Ovary (tissue), 7 donors: ENCODE measurements at regions not wholly inside any gene's neighbourhood (a gene's known extent, or its start where the extent isn't known, plus 50 kb on each side); places are given as distances from the start of the nearest gene placed in this dataset.

ENCODE experiments used
- DNase-seq, 5 donors: peaks; one replicate each; pipeline ENCODE4 v3.0.0-alpha.2; 2019 to 2020
- H3K27ac ChIP-seq, 2 donors: fragments of 200-600 bp; one replicate each; pipeline versions ENCODE4 v1.5.1 to v1.8.0; 2019 to 2022
- H3K27me3 ChIP-seq: fragments of 200-600 bp; one replicate; pipeline ENCODE4 v1.8.0; 2022
- H3K36me3 ChIP-seq: fragments of 200-600 bp; sonication (generic); one replicate; pipeline ENCODE4 v1.5.1; 2019
- H3K4me1 ChIP-seq: one replicate; pipeline ENCODE4 v1.8.1; 2013; ENCODE audit warnings: mild to moderate bottlenecking, moderate library complexity; ENCODE audit not compliant: insufficient read depth
- H3K4me3 ChIP-seq: fragments of 200-600 bp; sonication (generic); one replicate; pipeline ENCODE4 v1.5.1; 2017
- H3K9me3 ChIP-seq, 2 donors: fragments of 200-600 bp in 1 of 2; sonication (generic) in 1 of 2; one replicate each; pipeline versions ENCODE4 v1.5.1 to v1.8.1; 2013 to 2019; ENCODE audit warnings: mild to moderate bottlenecking in 1 of 2, moderate library complexity in 1 of 2
- EP300 ChIP-seq: sonication (generic); formaldehyde crosslinking; IDR thresholded peaks from one replicate; pipeline ENCODE4 v1.6.1; 2017; ENCODE audit warnings: antibody characterized with exemption
- POLR2A ChIP-seq: fragments of 450-650 bp; IDR thresholded peaks from one replicate; pipeline ENCODE4 v1.6.1; 2017; ENCODE audit warnings: antibody characterized with exemption, mild to moderate bottlenecking, moderate library complexity
- WGBS, 3 donors: extraction: QIAGEN DNeasy Blood & Tissue Kit in 1 of 3; methylation state at CpG; one replicate each; pipeline versions ENCODE4 v1.1.5 to v1.1.7; 2013 to 2017; 5-methylcytosine and 5-hydroxymethylcytosine counted together
- intact Hi-C, 4 donors: fragments of 100-400 bp; cut with DNase I; formaldehyde crosslinking; loops; one replicate each; pipeline versions ENCODE4 v1.11.0 to v1.15.1; 2022 to 2023
- TF ChIP-seq, protein P1 (sequence below), 3 donors: fragments of 450-650 bp in 2 of 3; fragments of 200-600 bp in 1 of 3; IDR thresholded peaks; one replicate each; pipeline versions ENCODE4 v1.5.1 to v1.8.0; 2016 to 2022; ENCODE audit warnings: antibody characterized with exemption in 3 of 3, mild to moderate bottlenecking in 1 of 3
- donor health status: DM: no; HTN: no; CAD: no; lungs with moderate emphysema.
- donor health status: DM: no; HTN: no; CAD: no.
- donor health status: Bipolar disorder and iron deficiency.
- donor health status: DM: no; HTN: no; CAD: no.
- donor health status: DM: yes; HTN: yes; CAD: no.

- no peaks in the 10 kb centered on the region for H3K36me3 ChIP-seq
- WGBS, 3 donors: 29 to 38% (median 36%) methylated on average over 5 of the region's 5 CpGs
- no peak for DNase-seq
- no peak overlapping the region for H3K4me3 ChIP-seq
- no peaks in the 10 kb centered on the region for H3K4me1 ChIP-seq
- TF ChIP-seq POLR2A: no peak
- no peak for TF ChIP-seq EP300
- TF ChIP-seq, protein P1, sequence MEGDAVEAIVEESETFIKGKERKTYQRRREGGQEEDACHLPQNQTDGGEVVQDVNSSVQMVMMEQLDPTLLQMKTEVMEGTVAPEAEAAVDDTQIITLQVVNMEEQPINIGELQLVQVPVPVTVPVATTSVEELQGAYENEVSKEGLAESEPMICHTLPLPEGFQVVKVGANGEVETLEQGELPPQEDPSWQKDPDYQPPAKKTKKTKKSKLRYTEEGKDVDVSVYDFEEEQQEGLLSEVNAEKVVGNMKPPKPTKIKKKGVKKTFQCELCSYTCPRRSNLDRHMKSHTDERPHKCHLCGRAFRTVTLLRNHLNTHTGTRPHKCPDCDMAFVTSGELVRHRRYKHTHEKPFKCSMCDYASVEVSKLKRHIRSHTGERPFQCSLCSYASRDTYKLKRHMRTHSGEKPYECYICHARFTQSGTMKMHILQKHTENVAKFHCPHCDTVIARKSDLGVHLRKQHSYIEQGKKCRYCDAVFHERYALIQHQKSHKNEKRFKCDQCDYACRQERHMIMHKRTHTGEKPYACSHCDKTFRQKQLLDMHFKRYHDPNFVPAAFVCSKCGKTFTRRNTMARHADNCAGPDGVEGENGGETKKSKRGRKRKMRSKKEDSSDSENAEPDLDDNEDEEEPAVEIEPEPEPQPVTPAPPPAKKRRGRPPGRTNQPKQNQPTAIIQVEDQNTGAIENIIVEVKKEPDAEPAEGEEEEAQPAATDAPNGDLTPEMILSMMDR (IDR thresholded peaks at IDR 0.05): no peak
- H3K27ac ChIP-seq: no peak overlapping the region
- no peaks in the 10 kb centered on the region for H3K27me3 ChIP-seq
- intact Hi-C loops: no loop called here
- no peaks in the 10 kb centered on the region for H3K9me3 ChIP-seq
Observed at GRCh38 chr2:6730649-6731532, 134.8 kb downstream of the CMPK2 start.

DNA sequence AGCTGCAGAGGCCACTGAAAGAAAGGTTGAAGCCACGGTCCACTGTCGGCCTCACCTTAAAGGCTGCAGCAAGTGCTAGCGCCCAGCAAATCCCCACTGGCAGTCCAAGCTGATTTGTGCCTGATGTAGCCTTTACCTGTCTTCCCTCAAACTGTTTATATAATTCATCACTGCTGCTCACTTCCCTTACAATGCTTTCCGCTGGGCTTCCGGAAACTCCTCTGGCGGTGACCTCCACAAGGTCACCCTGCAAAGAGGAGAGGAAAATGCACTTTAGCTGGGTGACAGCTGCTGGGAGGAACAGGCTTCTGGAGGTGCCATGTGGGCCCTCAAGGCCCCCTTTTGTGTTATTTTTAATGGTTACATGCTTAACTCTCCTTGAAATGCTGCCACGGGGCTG, 126.2 kb downstream of the CMPK2 start:
- no peak for DNase-seq
- H3K36me3 ChIP-seq: no peaks in the 10 kb centered on the region
- H3K9me3 ChIP-seq: no peaks in the 10 kb centered on the region
- 80 to 84% (median 82%) methylated on average over 7 of the region's 7 CpGs for WGBS, 3 donors
- H3K27ac ChIP-seq: no peak overlapping the region
- TF ChIP-seq POLR2A (no peak), EP300 (no peak)
- TF ChIP-seq, protein P1 (IDR thresholded peaks at IDR 0.05): no peak
- no peaks in the 10 kb centered on the region for H3K4me1 ChIP-seq
- H3K4me3 ChIP-seq: no peak overlapping the region
- no peaks in the 10 kb centered on the region for H3K27me3 ChIP-seq
- intact Hi-C loops: no loop called here

DNA sequence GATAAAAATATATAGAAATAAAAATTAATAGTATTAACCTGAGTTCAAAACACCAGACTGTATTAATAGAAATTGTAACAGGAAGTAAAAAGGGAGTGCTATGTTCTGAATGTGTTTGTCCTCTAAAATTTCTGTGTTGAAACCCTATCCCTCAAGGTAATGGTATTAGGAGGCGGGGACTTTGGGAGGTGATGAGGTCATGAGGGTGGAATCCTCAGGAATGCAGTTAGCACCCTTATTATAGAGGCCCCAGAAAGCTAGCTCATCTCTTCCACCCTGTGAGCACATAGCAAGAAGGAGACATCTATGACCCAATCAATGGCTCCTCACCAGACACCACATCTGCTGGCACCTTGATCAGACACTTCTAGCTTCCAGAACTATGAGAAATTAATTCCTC, 124.5 kb downstream of the CMPK2 start:
- no peaks in the 10 kb centered on the region for H3K36me3 ChIP-seq
- H3K4me3 ChIP-seq: no peak overlapping the region
- no peaks in the 10 kb centered on the region for H3K9me3 ChIP-seq
- H3K4me1 ChIP-seq: no peaks in the 10 kb centered on the region
- intact Hi-C loops: no loop called here
- 77 to 87% (median 80%) methylated on average over 1 of the region's 1 CpG for WGBS, 3 donors
- no peak for TF ChIP-seq EP300
- H3K27me3 ChIP-seq: no peaks in the 10 kb centered on the region
- H3K27ac ChIP-seq: no peak overlapping the region
- no peak for DNase-seq

DNA sequence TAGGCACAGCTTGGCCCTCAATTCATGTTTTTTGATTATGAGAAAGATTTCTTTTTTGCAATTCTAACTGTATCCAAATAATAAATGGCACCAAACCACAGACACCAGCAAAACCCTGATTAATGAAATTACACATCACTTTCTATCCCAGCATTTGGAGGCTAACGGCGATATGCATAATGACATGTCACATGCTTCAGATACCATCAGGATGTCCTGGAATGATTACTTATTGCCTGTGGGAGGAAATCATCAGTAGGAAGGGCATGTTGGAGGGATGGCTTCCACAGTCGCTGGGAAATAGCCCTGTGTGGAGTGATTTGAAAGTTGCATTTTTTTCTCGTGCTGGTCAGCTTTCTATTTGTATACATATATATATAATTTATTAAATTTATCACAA, 121.7 kb downstream of the CMPK2 start:
- intact Hi-C loops: no loop called here
- no peaks in the 10 kb centered on the region for H3K4me1 ChIP-seq
- DNase-seq: no peak
- H3K9me3 ChIP-seq: no peaks in the 10 kb centered on the region
- TF ChIP-seq EP300 (no peak), POLR2A (no peak)
- TF ChIP-seq, protein P1 (IDR thresholded peaks at IDR 0.05): no peak
- no peak overlapping the region for H3K27ac ChIP-seq
- 43 to 65% (median 54%) methylated on average over 4 of the region's 4 CpGs for WGBS, 3 donors
- H3K36me3 ChIP-seq: no peaks in the 10 kb centered on the region
- no peak overlapping the region for H3K4me3 ChIP-seq
- H3K27me3 ChIP-seq: no peaks in the 10 kb centered on the region

DNA sequence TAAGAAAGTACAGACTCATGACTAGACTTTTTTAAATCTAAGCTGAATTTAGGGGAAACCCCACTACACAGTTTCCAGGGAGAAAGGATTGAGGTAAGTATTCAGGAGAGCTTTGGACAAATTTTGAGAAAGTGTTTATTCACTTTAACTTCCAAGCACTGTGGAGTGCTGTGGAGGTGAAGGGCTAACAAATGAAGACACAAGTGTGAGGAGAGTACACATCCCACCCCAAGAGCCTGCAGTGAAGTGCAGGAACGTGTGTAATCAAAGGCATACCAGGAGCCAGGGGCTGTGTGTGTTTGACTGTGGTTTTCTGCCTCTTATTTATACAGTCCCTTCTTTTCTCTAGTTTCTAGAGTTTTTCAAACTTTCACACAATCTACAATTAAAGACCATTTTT, 118.3 kb downstream of the CMPK2 start:
- Histone ChIP-seq H3K9me3 (no peaks in the 10 kb centered on the region), H3K36me3 (no peaks in the 10 kb centered on the region), H3K27me3 (no peaks in the 10 kb centered on the region), H3K4me3 (no peak overlapping the region), H3K4me1 (no peaks in the 10 kb centered on the region), H3K27ac (no peak overlapping the region)
- intact Hi-C loops: no loop called here
- TF ChIP-seq POLR2A: no peak
- no peak for TF ChIP-seq EP300
- TF ChIP-seq, protein P1 (IDR thresholded peaks at IDR 0.05): no peak
- WGBS, 3 donors: 26 to 43% (median 27%) methylated on average over 1 of the region's 1 CpG
- DNase-seq: no peak
